ACC112 (cell line): ENCODE measurements at regions not wholly inside any gene's neighbourhood (a gene's known extent, or its start where the extent isn't known, plus 50 kb on each side); places are given as distances from the start of the nearest gene placed in this dataset.

Experiments
- H2AFZ ChIP-seq: fragments of 200-600 bp; sonication (generic); one replicate; pipeline ENCODE4 v1.6.0; 2017; ENCODE audit warnings: antibody characterized with exemption, low read length; ENCODE audit not compliant: unreplicated experiment
- H3K27ac ChIP-seq: fragments of 200-600 bp; sonication (generic); 2 replicates; pipeline ENCODE4 v1.5.1; 2014; ENCODE audit warnings: low read depth, mild to moderate bottlenecking, antibody characterized with exemption, low read length, moderate library complexity
- H3K27me3 ChIP-seq: fragments of 200-600 bp; sonication (generic); 2 replicates; pipeline ENCODE4 v1.6.1; 2014; ENCODE audit warnings: mild to moderate bottlenecking, antibody characterized with exemption, low read length, moderate library complexity, mixed read lengths; ENCODE audit not compliant: insufficient read depth
- H3K36me3 ChIP-seq: fragments of 200-600 bp; sonication (generic); 2 replicates; pipeline ENCODE4 v1.6.1; 2016; ENCODE audit warnings: mild to moderate bottlenecking, antibody characterized with exemption, low read length, moderate library complexity, mixed read lengths; ENCODE audit not compliant: insufficient read depth
- H3K4me1 ChIP-seq: fragments of 200-600 bp; sonication (generic); one replicate; pipeline ENCODE4 v1.6.1; 2016; ENCODE audit warnings: low read length, mixed read lengths; ENCODE audit not compliant: insufficient read depth, unreplicated experiment, control insufficient read depth
- H3K4me3 ChIP-seq: fragments of 200-600 bp; sonication (generic); 2 replicates; pipeline ENCODE4 v1.5.1; 2014; ENCODE audit warnings: mild to moderate bottlenecking, low read depth, low read length
- H3K79me2 ChIP-seq: fragments of 200-600 bp; sonication (generic); one replicate; pipeline ENCODE4 v1.6.0; 2016; ENCODE audit warnings: low read length; ENCODE audit not compliant: control insufficient read depth, unreplicated experiment, insufficient read depth

DNA sequence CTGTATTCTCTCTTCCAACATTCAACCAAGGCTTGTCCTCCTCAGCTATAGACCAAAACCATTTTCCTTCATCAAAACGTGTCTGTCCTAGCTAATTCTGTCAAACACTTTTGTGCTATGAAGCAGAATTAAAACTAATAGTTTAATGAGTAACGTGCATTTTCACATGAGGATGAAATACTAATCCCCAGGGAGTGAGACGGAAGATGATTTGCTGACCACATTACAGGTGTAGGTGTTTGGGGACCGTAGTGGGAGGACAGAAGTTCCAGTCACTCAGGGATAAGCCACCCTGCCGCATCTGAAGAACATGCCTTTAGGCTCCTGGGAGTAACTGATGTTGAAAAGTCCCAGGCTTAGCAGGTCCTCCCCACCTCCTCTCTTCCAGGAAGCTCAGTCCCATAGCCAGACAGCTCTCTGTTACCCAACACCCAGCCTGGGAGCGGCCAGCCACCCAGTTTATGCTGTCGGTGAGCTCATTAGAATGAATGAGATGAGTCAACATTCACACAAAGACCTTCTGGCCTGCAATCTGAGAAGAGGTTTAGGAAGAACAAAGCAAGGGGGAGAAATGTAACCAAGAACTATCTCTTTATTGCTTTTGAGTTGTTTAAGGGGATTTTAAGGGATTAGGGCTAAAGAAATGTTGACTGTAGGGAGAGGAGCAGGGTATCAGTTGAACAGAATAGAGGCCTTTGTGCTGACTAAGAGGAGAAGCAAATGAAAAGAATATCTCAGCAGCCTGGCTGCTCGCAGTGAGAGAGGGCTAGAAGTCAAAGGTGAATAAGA lies 122.5 kb downstream of the FOXI3 start:
- Histone ChIP-seq H3K27me3 (peaks cover 47% of the 10 kb centered on the region), H3K79me2 (no peaks in the 10 kb centered on the region), H3K4me1 (no peaks in the 10 kb centered on the region), H3K4me3 (no peak overlapping the region), H3K27ac (no peak overlapping the region), H2AFZ (no peak overlapping the region), H3K36me3 (no peaks in the 10 kb centered on the region)

- no peak overlapping the region for H3K4me3 ChIP-seq
- H3K27ac ChIP-seq = no peak overlapping the region
- H2AFZ ChIP-seq = no peak overlapping the region
- H3K79me2 ChIP-seq = no peaks in the 10 kb centered on the region
- no peaks in the 10 kb centered on the region for H3K36me3 ChIP-seq
- peaks cover 40% of the 10 kb centered on the region for H3K27me3 ChIP-seq
- no peaks in the 10 kb centered on the region for H3K4me1 ChIP-seq
Observed at GRCh38 chr2:88321449-88322248, 130.8 kb downstream of the FOXI3 start.

- Histone ChIP-seq H3K36me3 (no peaks in the 10 kb centered on the region), H3K4me3 (no peak overlapping the region), H3K4me1 (no peaks in the 10 kb centered on the region), H3K27me3 (peaks cover 32% of the 10 kb centered on the region), H2AFZ (no peak overlapping the region), H3K27ac (no peak overlapping the region), H3K79me2 (no peaks in the 10 kb centered on the region)
Observed at GRCh38 chr2:88320076-88320773, 132.3 kb downstream of the FOXI3 start.

DNA sequence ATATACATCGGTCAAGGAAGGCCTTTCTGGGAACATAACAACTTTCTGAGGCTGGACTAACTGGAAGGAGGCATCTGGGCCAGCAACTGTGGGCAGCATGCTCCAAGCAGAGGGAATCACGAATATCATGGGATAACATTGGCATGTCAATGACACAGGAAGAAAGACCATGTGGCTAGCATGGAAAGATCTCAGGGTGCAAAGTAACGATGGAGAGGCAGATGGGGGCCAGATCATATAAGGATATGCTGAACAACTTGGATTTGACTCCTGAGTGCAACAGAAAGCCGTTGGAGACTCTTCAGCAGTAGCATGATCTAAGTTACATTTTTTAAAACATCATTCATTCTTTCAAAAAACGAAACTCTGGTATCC lies 133.6 kb downstream of the FOXI3 start:
- H3K36me3 ChIP-seq = no peaks in the 10 kb centered on the region
- H2AFZ ChIP-seq = no peak overlapping the region
- peaks cover 32% of the 10 kb centered on the region for H3K27me3 ChIP-seq
- H3K79me2 ChIP-seq = no peaks in the 10 kb centered on the region
- no peaks in the 10 kb centered on the region for H3K4me1 ChIP-seq
- H3K27ac ChIP-seq = no peak overlapping the region
- H3K4me3 ChIP-seq = no peak overlapping the region

DNA sequence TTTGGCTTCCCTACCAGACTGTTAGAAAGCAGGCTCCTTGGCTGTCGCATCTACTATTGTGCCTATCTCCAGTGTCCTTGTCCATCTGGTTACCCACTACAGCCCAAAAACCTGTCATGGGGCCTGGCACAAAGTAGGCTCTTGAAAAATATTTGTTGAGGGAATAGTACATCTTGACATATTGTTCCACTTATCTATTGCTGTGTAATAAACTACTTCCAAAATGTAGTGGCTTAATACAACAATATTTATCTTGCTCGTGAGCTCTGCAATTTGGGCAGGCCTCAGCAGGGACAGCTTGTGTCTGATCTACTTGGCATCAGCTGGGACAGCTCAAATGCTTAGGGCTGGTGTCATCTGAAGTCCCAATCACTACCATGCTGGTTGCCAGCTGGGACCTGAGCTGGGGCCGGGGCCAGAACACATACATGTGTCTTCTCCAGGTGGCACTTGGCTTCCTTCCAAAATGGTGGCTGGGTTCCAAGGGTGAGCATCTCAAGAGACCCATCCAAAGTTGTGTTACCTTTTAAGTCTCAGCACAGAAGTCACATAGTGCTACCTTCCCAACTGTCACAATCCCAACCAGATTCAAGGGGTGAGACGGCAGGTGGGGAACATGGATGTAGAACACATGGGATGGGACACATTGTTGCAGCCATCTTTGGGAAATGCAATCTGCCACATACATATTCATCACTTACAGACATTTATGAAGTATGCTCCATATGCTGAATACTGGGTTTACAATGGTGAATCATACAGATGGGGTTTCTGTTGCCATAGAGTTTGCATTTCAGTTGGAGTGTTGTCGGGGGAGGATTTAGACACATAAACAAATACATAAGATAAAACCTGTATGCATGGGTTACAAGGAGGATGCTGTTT lies 134.2 kb downstream of the FOXI3 start:
- Histone ChIP-seq H3K27me3 (peaks cover 26% of the 10 kb centered on the region), H2AFZ (no peak overlapping the region)

DNA sequence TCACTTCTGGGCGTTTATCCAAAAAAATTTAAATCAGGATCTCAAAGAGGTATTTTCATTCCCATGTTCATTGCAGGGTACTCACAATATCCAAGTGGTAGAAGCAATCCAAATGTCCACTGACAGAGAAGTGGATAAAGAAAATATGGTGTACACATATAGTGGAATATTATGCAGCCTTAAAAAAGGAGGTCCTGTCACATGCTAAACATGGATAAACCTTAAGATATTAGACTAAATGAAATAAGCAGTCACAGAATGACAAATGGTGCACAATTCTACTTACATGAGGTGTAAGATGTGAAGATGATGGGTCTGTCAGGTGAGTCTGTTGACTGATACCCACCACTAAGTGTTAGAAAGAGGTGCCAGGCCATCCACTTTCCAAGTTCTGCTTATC lies 140.6 kb downstream of the THNSL2 start:
- H3K27ac ChIP-seq = no peak overlapping the region
- no peaks in the 10 kb centered on the region for H3K36me3 ChIP-seq
- peaks cover 5% of the 10 kb centered on the region; the same call in 1 of the 2 replicates for H3K27me3 ChIP-seq
- no peaks in the 10 kb centered on the region for H3K79me2 ChIP-seq
- no peaks in the 10 kb centered on the region for H3K4me1 ChIP-seq
- no peak overlapping the region for H2AFZ ChIP-seq
- no peak overlapping the region for H3K4me3 ChIP-seq

More for the DNA sequence above, 134.2 kb downstream of the FOXI3 start:
- Histone ChIP-seq H3K4me1 (no peaks in the 10 kb centered on the region), H3K4me3 (no peak overlapping the region), H3K36me3 (no peaks in the 10 kb centered on the region), H3K79me2 (no peaks in the 10 kb centered on the region), H3K27ac (no peak overlapping the region)

- Histone ChIP-seq H2AFZ (no peak overlapping the region), H3K27ac (no peak overlapping the region), H3K79me2 (no peaks in the 10 kb centered on the region), H3K4me1 (no peaks in the 10 kb centered on the region), H3K4me3 (no peak overlapping the region), H3K27me3 (no peaks in the 10 kb centered on the region), H3K36me3 (no peaks in the 10 kb centered on the region)
Observed at GRCh38 chr2:88307817-88308216, 137.7 kb downstream of the THNSL2 start.

- no peaks in the 10 kb centered on the region for H3K27me3 ChIP-seq
- no peak overlapping the region for H2AFZ ChIP-seq
- no peak overlapping the region for H3K4me3 ChIP-seq
- H3K4me1 ChIP-seq = no peaks in the 10 kb centered on the region
- no peaks in the 10 kb centered on the region for H3K79me2 ChIP-seq
- H3K27ac ChIP-seq = no peak overlapping the region
- no peaks in the 10 kb centered on the region for H3K36me3 ChIP-seq
Observed at GRCh38 chr2:88303865-88304264, 133.7 kb downstream of the THNSL2 start.

GRCh38 chr2:88296247-88296646 lies 126.1 kb downstream of the THNSL2 start:
- H2AFZ ChIP-seq = no peak overlapping the region
- no peak overlapping the region for H3K4me3 ChIP-seq
- no peaks in the 10 kb centered on the region for H3K79me2 ChIP-seq
- H3K36me3 ChIP-seq = no peaks in the 10 kb centered on the region
- peaks cover 42% of the 10 kb centered on the region for H3K27me3 ChIP-seq
- no peak overlapping the region for H3K27ac ChIP-seq
- no peaks in the 10 kb centered on the region for H3K4me1 ChIP-seq
